Muscle of back (tissue), 3 donors: ENCODE measurements at regions not wholly inside any gene's neighbourhood (a gene's known extent, or its start where the extent isn't known, plus 50 kb on each side); places are given as distances from the start of the nearest gene placed in this dataset.
"Not testable (repeated sequence)": the region's sequence is repeated elsewhere in the genome, so short reads cannot be mapped to it uniquely, and the experiment has no call there.

ENCODE experiments used
- DNase-seq, 3 donors: peaks; one replicate each; pipeline versions ENCODE4 v3.0.0 to v3.0.0-alpha.2; 2013

DNA sequence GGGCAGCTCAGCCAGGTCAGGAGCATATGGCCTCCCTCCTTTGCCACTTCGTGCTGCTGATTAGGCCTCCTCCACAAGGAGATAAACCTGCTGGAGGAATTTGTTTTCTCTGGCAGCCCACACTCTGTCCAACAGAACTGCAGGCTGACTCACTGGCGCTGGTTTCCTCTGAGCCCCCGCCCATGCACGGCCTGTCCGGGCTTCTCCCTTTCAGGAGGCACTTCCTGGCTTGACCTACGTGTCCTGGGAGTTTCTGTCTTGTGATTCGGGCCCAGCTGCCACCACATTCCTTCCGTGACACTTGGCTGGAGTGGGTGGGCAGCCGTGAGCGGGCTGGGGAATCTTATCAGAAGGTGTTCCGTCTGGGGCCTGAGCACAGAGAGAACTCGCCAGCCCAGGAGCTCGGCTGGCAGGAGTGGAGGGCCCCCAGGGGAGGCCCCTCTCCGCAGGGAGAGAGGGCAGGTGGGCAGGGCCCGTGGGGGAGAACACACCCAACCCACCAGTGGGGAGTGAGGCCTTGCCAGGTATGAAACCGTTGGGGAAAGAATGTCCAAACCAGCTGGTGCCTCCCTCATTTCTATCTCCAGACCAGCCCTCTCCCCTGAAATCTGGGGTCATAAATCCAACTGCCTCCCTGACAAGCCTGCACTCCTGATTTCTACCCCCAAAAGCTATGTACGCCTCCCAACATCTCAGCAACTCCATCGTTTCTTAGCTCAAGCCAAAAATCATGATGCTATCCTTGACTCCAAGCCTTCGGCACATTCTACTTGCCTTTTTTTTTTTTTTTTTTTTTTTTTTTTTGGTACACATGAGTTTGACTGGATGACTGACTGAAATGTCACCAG, 110.6 kb upstream of the MEF2A start:
- DNase-seq, result peak in 2 of 3 donors; percentile 73 to 77

DNA sequence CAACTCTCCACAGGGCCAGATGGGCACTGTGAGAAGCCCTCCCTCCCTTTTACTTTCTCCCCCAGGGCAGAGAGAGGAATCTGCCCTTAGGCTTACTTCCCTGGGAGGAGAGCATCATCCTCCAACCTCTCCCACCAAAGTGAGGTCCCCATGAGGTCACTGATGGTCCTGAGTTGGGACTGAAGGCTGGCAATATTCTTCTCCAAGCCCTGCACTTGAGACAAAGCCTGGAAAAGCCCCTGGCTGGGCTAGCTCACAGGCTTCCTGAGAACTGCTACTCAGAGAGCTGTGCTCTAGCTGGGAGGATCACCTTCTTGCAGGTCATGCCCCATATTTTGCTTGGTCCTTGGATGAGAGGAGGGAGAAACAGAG, 110.0 kb upstream of the MEF2A start:
- DNase-seq, result peak in 1 of 3 donors; percentile 4

DNA sequence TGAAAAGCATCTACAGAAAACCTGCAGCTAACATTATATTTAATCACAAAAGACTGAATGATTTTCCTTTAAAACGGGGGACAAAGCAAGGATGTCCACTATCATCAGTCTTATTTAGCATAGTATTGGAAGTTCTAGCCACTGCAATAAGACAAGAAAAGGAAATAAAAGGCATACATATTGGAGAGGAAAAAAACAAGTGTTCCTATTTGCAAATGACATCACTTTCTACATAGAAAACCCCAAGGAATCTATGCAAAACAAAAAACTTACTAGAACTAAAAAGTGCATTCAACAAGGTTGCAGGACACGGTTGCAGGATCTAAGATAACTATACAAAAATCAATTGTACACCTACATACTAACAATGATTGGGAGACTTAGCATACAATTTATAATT, 101.6 kb upstream of the MEF2A start:
- DNase-seq, result no peak

DNA sequence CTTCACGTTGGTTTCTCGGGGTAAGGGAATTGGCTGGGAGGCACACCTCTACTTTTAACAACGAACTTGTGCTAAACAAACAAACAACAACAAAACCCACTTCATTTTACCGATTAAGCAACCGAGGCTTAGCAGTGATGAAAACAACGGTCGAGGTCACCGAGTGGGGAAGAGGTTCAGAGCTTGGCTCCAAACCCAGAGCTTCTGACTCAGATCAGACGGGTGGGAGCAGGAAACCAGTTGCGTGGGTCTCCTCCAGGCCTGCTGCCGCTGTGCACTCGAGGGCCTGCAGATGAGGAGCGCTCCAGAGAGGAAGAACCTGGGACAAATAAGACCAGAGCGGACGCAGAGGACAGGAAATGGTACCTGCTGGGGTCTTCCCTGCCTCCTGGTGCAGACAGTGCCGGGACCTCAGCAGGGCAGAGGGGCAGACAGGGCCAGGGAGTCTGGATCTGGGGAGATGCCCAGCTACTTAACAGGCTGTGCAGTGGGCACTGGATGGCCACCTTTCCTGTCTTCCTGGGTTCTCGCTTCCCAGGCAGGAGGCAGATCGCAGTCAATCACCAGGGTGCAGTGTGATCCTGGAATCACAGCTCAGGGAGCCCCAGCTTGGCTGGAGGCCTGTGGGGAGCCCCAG, 99.0 kb upstream of the MEF2A start:
- DNase-seq, result no peak

DNA sequence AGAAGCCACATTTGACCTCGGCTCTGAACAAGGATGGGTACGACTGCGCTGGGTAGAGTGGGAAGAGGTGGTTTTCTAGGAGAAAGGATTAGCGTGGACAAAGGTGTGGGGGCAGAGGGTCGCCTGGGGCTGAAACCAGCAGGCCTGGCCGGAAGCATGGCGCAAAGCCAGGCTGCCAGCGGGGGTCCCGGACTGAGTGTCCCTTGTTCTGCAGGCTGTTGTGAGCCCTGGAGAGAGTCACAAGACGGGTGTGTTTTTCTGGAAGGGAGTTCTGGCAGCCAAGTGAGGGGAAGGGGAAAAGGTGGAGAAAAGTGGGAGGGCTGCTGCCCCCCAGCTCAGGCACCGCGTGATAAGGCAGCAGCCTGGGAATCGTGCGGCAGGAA, 98.5 kb upstream of the MEF2A start:
- no peak for DNase-seq

DNA sequence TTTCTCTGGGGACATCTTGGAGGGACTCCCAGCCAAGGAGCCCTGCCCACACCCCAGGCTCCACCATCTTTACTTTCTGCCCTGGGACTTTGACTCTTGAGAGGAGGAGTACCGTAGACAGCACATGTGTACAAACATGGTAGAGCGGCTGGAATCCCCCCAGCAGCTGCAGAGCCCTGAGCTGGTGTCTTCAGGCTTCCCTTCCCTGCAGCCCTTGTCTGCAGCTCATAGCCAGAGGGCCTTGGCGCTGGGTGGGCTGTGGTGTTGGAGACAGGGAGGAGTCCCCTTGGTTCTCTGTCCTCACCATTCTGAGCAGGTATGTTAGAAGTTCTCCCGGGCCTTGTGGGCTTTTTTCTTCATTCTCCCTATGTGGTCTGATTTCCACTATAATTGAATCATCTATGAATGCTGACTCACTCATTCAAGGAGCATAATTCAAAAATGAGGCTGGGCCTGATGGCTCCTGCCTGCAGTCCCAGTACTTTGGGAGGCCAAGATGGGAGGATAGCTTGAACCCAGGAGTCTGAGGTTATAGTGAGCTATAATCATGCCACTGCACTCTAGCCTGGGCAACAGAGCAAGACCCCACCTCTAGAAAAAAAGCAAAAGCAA, 97.8 kb upstream of the MEF2A start:
- DNase-seq, result no peak

DNA sequence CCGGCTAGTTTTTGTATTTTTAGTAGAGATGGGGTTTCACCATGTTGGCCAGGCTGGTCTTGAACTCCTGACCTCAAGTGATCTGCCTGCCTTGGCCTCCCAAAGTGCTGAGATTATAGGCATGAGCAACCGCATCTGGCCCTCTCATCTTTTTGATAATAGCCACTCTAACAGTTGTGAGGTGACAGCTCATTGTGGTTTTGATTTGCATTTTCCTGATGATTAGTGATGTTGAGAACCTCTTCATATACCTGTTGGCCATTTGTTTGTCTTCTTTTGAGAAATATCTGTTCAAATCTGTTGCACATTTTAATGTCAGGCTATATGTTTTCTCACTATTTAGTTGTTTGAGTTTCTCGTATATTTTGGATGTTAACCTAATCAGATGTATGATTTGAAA, 95.6 kb upstream of the MEF2A start:
- DNase-seq, result not testable (repeated sequence)

DNA sequence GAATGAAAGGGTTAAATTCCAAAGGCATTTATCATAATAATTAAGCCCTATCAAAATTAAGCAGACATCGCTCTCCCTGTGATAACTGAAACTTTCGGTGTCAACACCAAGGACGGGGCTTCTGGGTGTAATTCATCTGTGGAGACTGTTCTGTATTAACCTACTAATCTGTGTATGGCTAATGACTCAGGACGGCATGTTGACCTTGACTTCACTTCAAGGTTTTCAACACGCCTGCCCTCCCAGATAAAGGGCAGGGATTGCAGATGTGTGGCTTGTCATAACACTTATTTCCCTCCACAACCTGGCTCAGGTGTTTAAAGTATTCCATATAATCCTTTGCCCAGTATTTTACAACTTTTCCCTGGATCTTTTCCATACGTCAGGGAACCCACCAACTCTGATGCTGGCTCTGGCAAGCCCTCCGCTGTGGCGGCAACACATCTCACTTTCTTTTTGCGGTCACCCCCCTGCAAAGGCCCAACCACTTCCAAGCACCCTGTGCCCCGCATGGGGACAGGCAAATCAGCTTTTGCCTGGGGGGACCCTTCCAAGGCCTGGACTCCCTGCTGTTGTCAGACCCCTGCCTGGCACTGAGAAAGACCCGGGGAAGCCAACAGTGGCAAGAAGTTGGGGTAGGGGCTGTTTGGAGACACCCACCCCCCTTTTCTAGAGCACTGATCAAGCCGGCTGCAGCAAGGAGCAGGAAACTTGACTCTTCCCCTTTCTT, 93.2 kb upstream of the MEF2A start:
- DNase-seq, result no peak

DNA sequence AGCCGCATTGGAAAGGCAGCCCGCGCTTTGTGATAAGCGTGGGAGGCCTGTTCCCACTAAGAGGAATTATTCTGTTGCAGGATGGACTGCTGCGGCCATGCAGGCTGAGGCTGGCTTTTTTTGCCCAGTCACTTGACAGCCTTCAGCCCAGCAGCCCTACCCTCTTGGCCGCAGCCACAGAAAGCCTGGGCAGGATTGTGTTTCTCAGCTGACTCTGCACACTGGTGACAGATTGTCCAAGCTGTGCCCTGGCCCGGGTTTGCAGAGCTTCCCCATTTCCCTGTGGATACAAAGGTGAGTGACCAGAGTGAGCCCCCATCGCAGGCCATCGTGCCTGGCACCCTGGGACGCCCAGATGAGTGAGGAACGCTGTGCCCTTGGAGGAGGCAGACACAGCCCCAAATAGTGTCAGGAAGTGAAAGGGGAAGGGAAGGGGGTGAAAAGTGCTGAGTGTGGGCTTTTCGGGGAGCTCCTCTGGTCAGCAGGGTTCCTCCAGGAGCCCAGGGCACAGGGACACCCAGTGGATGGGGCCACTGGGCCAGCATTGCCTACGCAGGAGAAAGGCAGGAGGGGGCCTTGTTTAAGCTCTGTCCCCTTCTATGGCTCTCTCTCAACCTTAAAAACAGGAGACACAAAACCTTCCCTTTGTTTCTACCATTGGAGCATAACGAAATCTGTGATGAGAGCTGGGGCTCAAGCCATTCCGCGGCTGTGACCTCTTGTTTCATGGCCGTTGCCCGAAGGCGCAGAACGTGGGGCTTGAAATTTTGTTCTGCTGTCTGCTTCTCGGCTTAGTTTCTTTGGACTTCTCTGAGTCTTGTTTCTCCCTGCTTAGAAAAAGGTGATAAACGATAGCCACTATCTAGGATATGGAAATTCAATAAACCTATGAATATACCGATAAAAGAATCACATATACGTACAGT, 91.5 kb upstream of the MEF2A start:
- peak in 2 of 3 donors; percentile 36 to 55 for DNase-seq

DNA sequence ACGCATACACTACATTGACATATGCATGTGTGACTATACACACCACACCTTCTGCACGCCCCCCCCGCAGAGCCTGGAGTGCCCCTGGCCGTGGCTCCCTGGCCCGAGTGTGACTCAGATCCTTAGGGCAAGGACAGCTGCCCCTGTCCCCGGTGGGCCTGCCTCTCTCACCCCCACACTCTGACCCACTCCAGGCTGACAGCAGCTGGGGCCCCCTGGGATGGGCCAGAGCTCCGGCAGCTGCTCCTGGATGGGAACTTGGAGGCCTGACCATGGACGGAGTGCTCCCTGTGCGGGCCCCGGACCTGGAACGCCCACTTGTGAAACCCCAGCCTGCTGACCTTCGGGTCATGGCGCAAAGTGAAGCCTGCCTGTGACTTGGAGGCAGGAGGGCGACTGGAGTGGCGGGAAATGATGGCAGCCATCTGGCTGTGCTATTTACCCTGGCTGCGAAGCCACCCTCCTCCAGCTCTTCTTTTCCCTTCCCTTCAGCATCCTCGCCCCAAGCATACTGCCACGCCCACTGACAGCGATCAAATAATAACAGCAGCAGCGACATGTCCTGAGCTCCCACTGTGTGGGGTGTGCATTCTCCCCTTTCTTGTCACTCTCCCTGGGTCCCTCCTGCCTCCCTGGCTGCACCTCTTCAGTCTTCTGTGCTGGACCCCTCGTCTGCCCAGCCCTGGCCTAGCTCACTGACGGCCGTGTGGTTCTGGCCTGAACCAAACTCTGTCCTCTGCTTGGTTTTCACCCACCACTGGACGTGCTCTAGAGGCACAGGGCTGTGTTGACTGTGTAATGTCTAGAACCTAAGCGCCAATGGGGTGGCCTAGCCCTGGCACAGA, 90.7 kb upstream of the MEF2A start:
- peak in 2 of 3 donors; percentile 40 to 64 for DNase-seq

DNA sequence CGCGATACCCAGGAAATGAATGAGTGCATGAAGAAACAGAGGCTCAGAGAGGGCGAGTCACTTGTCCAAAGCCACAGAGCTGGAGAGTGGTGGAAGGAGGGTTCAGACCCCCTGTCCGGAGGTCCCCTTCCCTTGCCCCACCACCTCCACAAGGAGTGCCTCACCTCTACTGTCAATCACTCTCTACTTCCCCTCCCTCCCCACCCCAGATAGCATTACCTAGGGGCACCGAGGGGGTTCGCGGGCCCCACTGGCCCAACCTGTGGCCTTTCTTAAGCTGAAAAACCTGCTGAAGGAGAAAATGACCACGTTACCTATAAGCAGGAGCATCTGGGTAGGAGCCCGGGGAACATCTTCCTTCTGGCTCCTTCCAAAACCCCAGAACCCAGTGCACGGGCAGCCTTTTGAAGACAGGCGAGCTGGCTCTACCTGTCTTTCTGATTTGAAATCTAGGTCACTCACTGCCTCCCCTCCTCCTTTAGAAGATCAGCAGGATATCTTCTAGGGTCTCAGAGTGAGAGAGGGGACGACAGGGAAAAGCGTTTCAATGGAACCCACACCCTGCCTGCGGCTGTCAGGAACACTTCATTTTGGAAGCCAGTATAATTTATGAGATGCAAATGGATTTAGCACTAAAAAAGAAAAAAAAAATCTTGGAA, 89.9 kb upstream of the MEF2A start:
- no peak for DNase-seq

DNA sequence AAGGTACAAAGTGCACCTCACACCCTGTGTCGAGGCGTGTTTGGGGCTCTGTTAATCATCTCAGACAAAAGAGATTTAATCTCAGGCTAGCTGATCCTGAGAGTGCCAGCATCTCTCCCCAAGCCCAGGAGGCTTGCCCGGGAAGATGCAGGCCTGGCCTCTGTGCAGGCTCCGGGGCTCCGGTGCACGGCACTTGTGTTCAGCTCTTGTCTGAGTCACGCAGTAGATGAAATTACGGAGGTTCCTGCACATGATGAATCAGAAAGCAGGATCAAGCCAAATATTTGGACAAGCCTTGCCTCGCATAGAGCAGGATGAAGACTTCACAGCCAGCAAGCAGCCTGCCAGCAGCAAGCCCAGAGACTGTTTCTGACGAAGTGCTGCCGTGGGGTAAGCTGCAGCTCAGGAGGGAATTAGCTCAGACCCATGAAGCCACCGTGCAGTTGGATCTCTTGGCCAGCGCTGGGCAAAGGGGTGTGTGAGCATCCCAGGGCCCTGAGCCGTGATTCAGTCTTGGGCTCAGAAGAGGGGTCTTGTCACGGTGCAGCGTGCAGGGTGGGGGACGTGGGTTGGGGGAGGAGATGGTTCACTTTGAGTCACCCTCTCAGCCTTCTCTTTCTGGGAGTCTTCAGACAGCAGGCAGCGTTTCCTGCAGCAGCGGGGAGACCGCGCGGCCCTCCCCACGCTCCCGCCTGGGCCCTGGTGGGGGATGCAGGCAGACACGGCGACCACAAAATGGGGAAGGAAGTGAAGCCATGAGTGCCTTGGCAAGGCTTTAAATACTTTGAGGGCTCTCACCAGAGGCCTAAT, 89.2 kb upstream of the MEF2A start:
- peak; percentile 58 to 95 (median 78) for DNase-seq

DNA sequence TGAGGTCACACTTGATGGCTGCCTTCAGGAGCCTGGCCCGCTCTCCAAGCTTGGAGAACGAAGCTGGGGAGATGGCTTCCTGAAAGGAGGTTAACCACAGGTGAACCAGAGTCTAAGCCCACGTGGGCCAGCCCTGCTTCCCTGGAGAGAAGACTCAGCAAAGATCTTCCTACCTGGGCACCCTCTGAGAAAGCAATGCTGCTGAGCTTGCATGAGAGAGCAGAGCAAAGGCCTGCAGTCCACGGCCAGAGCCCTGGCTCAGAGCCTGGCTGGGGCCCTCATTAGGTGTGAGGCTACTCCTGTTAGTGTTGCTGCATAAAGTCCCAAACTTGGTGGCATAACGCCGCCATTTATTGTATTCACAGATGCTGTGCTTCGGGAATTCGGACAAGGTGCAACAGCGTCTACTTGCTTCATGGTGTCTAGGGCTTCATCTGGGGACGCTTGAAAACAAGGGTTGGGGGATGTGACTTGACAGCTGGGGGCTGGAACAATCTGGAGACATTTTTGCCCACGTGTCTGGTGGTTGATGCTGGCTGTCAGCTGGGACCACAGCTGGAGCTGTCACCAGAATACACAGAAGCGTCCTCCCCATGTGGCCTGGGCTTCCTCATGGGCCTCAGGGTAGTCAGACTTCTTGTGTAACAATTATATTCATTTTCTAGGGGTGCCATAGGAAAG, 87.9 kb upstream of the MEF2A start:
- DNase-seq, result no peak

DNA sequence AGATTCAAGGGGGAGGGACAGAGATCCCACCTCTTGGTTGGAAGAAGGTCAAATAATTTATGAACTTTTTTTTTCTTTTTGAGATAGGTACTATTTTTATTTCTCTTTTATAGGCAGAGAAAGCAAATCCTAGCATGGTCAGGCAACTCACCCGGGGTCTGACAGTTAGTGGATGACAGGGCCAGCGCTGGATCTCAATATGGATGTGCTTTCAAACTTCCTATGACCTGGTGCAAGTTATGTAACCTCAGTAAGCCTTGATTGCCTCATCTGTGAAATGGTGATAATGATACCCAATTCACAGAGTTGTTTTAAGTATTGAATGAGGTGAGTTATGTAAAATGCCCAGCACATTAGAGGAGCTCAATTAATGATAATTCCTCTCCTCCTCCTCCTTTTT, 86.8 kb upstream of the MEF2A start:
- DNase-seq, result no peak

DNA sequence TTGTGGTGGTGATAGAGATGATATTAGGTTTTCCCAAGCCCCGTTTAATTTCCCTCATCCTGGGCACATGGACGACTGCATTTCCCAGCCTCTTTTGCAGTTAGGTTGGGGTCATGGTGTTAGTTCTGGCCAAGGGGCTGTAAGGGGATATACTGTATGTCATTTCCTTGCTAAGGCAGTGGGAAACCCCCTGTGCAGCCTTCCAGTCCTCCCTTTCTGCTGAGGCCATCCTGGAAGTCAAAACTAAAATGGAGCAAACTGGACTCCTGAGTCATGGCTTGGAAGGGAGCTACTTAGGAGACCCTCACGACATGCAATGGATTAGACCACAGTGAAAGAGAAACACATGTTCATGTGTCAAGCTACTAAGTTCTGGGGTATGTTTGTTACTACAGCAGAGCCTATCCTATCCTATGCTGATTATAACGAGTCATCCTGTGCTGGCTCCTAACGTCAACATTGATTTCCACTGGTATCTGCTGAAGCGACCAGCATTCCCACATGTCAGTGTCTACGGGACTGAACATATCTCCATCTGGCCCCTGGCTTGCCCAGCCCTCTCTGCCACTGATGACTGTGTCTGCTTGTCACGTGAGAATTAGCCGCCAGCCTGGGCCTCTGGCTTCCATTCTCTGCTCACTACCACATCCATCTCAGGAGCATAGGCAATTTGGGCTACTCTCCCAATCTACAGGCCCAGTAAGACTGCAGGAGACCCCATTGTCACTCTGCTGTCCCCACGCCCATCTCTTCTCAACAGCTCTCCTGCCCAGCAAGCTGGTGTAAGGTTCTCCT, 85.6 kb upstream of the MEF2A start:
- DNase-seq, result no peak

DNA sequence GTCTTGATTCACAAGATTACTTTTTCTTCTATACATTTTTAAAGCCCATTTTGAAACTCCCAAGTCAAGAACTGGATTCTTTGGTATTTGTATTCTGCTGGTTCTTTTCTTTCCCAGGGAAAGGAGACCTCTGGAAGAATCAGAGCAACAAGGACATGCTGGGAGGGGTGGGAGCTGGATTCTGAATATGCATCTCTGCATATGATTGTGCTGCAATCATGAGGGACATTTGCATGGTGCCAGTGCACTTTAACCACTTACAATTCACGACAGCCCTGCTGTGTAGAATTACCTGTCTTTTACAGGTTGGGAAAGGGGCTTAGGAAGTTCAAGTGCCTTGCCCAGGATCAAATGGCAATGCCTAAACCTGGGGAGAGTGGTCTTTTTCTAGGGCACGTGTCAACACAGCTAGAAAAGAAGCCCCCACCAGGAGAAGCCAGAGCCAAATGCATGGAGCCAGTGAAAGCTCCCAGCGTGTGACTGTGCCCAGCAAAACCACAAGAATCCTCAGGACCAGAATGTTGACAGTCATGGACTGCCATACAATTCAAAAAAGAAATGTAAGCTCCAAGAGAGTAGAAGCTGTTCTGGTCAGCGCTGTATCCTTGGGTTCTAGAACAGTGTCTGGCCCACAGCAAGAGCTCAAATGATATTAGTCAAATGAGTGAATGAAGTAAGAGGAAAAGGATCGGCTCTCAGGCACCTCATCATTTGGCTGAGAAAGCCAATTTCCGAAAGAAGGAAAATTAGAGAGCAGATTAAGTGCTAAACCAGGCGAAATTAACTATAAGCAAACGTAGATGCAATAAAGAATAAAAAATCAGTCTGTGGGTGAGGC, 84.5 kb upstream of the MEF2A start:
- no peak for DNase-seq

DNA sequence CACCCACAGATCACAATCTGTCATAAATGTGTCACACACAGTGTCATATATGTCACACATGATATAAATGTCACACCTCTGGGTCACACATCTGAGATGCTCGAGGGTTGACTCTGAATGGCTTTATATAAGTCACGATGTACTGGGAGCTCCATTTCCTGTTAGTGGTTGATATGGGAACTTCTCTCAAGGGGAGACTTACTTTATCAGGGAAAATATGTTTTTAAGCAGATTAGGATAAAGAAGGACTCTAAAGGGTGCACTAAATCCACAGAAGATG, 83.9 kb upstream of the MEF2A start:
- DNase-seq, result no peak
